Suprapubic skin (tissue), 3 donors: ENCODE measurements at regions not wholly inside any gene's neighbourhood (a gene's known extent, or its start where the extent isn't known, plus 50 kb on each side); places are given as distances from the start of the nearest gene placed in this dataset.

Experiments
- CTCF ChIP-seq, 2 donors: fragments of 200-600 bp in 1 of 2; fragments of 450-650 bp in 1 of 2; sonication (generic) in 1 of 2; IDR thresholded peaks; one replicate each; pipeline ENCODE4 v1.5.1; 2016 to 2019; ENCODE audit warnings: antibody characterized with exemption in 2 of 2, mild to moderate bottlenecking in 1 of 2, moderate library complexity in 1 of 2
- POLR2A ChIP-seq, 2 donors: fragments of 450-650 bp; IDR thresholded peaks; one replicate each; pipeline ENCODE4 v1.6.1; 2017; ENCODE audit warnings: antibody characterized with exemption in 2 of 2, mild to moderate bottlenecking in 2 of 2, moderate library complexity in 2 of 2

- TF ChIP-seq POLR2A (IDR thresholded peaks at IDR 0.05): no peak
- TF ChIP-seq CTCF (IDR thresholded peaks at IDR 0.05): no peak
Measured at GRCh38 chr5:97408331-97408730, 225.3 kb upstream of the RIOK2 start.
